ENCODE measurements at regions not wholly inside any gene's neighbourhood (a gene's known extent, or its start where the extent isn't known, plus 50 kb on each side); places are given as distances from the start of the nearest gene placed in this dataset.
A peak's percentile ranks its signal among the peaks of the same experiment; 100 is the strongest.
"Not testable (repeated sequence)": the region's sequence is repeated elsewhere in the genome, so short reads cannot be mapped to it uniquely, and the experiment has no call there.

- DNase-seq, result no peak
These were observed 82.4 kb upstream of the CCND2 start for GRCh38 chr12:4191149-4191548.

- DNase-seq, result peak; percentile 30
These were observed 83.0 kb upstream of the CCND2 start for GRCh38 chr12:4190366-4191063.

- no peak for DNase-seq
These were observed 83.8 kb upstream of the CCND2 start for GRCh38 chr12:4189721-4190120.

GRCh38 chr12:4187916-4188315, 85.6 kb upstream of the CCND2 start:
- DNase-seq, result no peak

- DNase-seq, result not testable (repeated sequence)
These were observed 86.2 kb upstream of the CCND2 start for GRCh38 chr12:4187315-4187714.

- DNase-seq, result no peak
These were observed 95.0 kb upstream of the CCND2 start for GRCh38 chr12:4178424-4179170.

- DNase-seq, result no peak
These were observed 96.3 kb upstream of the CCND2 start for GRCh38 chr12:4177262-4177661.

GRCh38 chr12:4176168-4176567, 97.4 kb upstream of the CCND2 start:
- DNase-seq, result no peak

GRCh38 chr12:4174417-4174816, 99.1 kb upstream of the CCND2 start:
- DNase-seq, result no peak

GRCh38 chr12:4172999-4173398, 100.6 kb upstream of the CCND2 start:
- peak; percentile 46 for DNase-seq

- no peak for DNase-seq
These were observed 101.8 kb upstream of the CCND2 start for GRCh38 chr12:4171742-4172141.

GRCh38 chr12:4169959-4170358, 103.6 kb upstream of the CCND2 start:
- no peak for DNase-seq

- DNase-seq, result no peak
These were observed 104.0 kb upstream of the CCND2 start for GRCh38 chr12:4169531-4169930.

- no peak for DNase-seq
These were observed 105.5 kb upstream of the CCND2 start for GRCh38 chr12:4168036-4168435.

- peak; percentile 91 for DNase-seq
These were observed 108.7 kb upstream of the CCND2 start for GRCh38 chr12:4164559-4165558.

- DNase-seq, result no peak
These were observed 109.4 kb upstream of the CCND2 start for GRCh38 chr12:4164188-4164558.

GRCh38 chr12:4161718-4162117, 111.8 kb upstream of the CCND2 start:
- DNase-seq, result no peak

- DNase-seq, result no peak
These were observed 113.1 kb upstream of the CCND2 start for GRCh38 chr12:4160314-4161040.

GRCh38 chr12:4159851-4160250, 113.7 kb upstream of the CCND2 start:
- DNase-seq, result no peak

GRCh38 chr12:4158306-4158705, 115.3 kb upstream of the CCND2 start:
- no peak for DNase-seq

GRCh38 chr12:4157122-4157521, 116.4 kb upstream of the CCND2 start:
- no peak for DNase-seq

- DNase-seq, result no peak
These were observed 117.2 kb upstream of the CCND2 start for GRCh38 chr12:4156317-4156716.
